ENCODE measurements at regions not wholly inside any gene's neighbourhood (a gene's known extent, or its start where the extent isn't known, plus 50 kb on each side); places are given as distances from the start of the nearest gene placed in this dataset.

GRCh38 chr3:55164876-55165275 lies 237.0 kb upstream of the LRTM1 start:
- ATAC-seq, result no peak
- Mint-ChIP-seq H3K4me3 (no peak overlapping the region), H3K4me1 (no peaks in the 10 kb centered on the region), H3K27me3 (ENCODE audit: low read depth in 2 of 2) (no peaks in the 10 kb centered on the region), H3K36me3 (peaks cover 6% of the 10 kb centered on the region), H3K9me3 (peaks cover 8% of the 10 kb centered on the region in 2 donors), H3K27ac (no peak overlapping the region)
- H3K36me3 ChIP-seq (ENCODE audit: control insufficient read depth, insufficient read depth, low read length), result no peaks in the 10 kb centered on the region
- H3K4me3 ChIP-seq (ENCODE audit: low read length), result no peak overlapping the region
- H3K4me1 ChIP-seq (ENCODE audit: control insufficient read depth, insufficient read depth, low read length), result no peaks in the 10 kb centered on the region
- DNase-seq, result no peak
- no peak for TF ChIP-seq CTCF (IDR thresholded peaks at IDR 0.05)
- 21% methylated on average over 1 of the region's 1 CpG for WGBS (ENCODE audit: insufficient coverage)
- H3K27ac ChIP-seq (ENCODE audit: low read length), result no peak overlapping the region
- intact Hi-C loops (cut with micrococcal nuclease), result no loop called here
- H3K27me3 ChIP-seq (ENCODE audit: control insufficient read depth, insufficient read depth, low read length), result no peaks in the 10 kb centered on the region
- no peaks in the 10 kb centered on the region for H3K9me3 ChIP-seq (ENCODE audit: control insufficient read depth, insufficient read depth, low read length)

- ATAC-seq, result no peak
- no peak overlapping the region for H3K4me3 Mint-ChIP-seq
- H3K4me3 ChIP-seq (ENCODE audit: low read length), result no peak overlapping the region
- no peaks in the 10 kb centered on the region for H3K9me3 ChIP-seq (ENCODE audit: control insufficient read depth, insufficient read depth, low read length)
- no peaks in the 10 kb centered on the region for H3K27me3 ChIP-seq (ENCODE audit: control insufficient read depth, insufficient read depth, low read length)
- no peak for DNase-seq
- H3K27ac Mint-ChIP-seq, result no peak overlapping the region
- H3K4me1 ChIP-seq (ENCODE audit: control insufficient read depth, insufficient read depth, low read length), result no peaks in the 10 kb centered on the region
- TF ChIP-seq CTCF (IDR thresholded peaks at IDR 0.05), result no peak
- peaks cover 11 to 12% of the 10 kb centered on the region in 2 donors for H3K9me3 Mint-ChIP-seq
- H3K36me3 ChIP-seq (ENCODE audit: control insufficient read depth, insufficient read depth, low read length), result no peaks in the 10 kb centered on the region
- no peaks in the 10 kb centered on the region for H3K4me1 Mint-ChIP-seq
- intact Hi-C loops (cut with micrococcal nuclease), result no loop called here
- peaks cover 6% of the 10 kb centered on the region for H3K36me3 Mint-ChIP-seq
- no peaks in the 10 kb centered on the region for H3K27me3 Mint-ChIP-seq (ENCODE audit: low read depth in 2 of 2)
- H3K27ac ChIP-seq (ENCODE audit: low read length), result no peak overlapping the region
Measured at GRCh38 chr3:55164191-55164590, 236.3 kb upstream of the LRTM1 start.

GRCh38 chr3:55163421-55163820 lies 235.6 kb upstream of the LRTM1 start:
- Histone ChIP-seq H3K4me1 (ENCODE audit: control insufficient read depth, insufficient read depth, low read length) (no peaks in the 10 kb centered on the region), H3K27ac (ENCODE audit: low read length) (no peak overlapping the region), H3K4me3 (ENCODE audit: low read length) (no peak overlapping the region), H3K9me3 (ENCODE audit: control insufficient read depth, insufficient read depth, low read length) (no peaks in the 10 kb centered on the region), H3K27me3 (ENCODE audit: control insufficient read depth, insufficient read depth, low read length) (no peaks in the 10 kb centered on the region), H3K36me3 (ENCODE audit: control insufficient read depth, insufficient read depth, low read length) (no peaks in the 10 kb centered on the region)
- Mint-ChIP-seq H3K4me3 (no peak overlapping the region), H3K9me3 (peaks cover 12% of the 10 kb centered on the region in 2 donors), H3K27me3 (ENCODE audit: low read depth in 2 of 2) (no peaks in the 10 kb centered on the region), H3K4me1 (no peaks in the 10 kb centered on the region), H3K27ac (no peak overlapping the region), H3K36me3 (peaks cover 6% of the 10 kb centered on the region)
- intact Hi-C loops (cut with micrococcal nuclease), result no loop called here
- TF ChIP-seq CTCF (IDR thresholded peaks at IDR 0.05), result no peak
- no peak for ATAC-seq
- DNase-seq, result no peak
- WGBS (ENCODE audit: insufficient coverage), result 91% methylated on average over 5 of the region's 5 CpGs

- H3K27ac Mint-ChIP-seq, result no peak overlapping the region
Measured at GRCh38 chr3:55162031-55162795, 234.4 kb upstream of the LRTM1 start.

More at GRCh38 chr3:55162031-55162795, 234.4 kb upstream of the LRTM1 start:
- Histone ChIP-seq H3K27ac (ENCODE audit: low read length) (no peak overlapping the region), H3K36me3 (ENCODE audit: control insufficient read depth, insufficient read depth, low read length) (no peaks in the 10 kb centered on the region), H3K9me3 (ENCODE audit: control insufficient read depth, insufficient read depth, low read length) (no peaks in the 10 kb centered on the region), H3K4me3 (ENCODE audit: low read length) (no peak overlapping the region), H3K27me3 (ENCODE audit: control insufficient read depth, insufficient read depth, low read length) (no peaks in the 10 kb centered on the region), H3K4me1 (ENCODE audit: control insufficient read depth, insufficient read depth, low read length) (no peaks in the 10 kb centered on the region)
- intact Hi-C loops (cut with micrococcal nuclease), result no loop called here
- Mint-ChIP-seq H3K36me3 (peaks cover 6% of the 10 kb centered on the region), H3K27me3 (ENCODE audit: low read depth in 2 of 2) (no peaks in the 10 kb centered on the region), H3K9me3 (peaks cover 8 to 13% of the 10 kb centered on the region in 2 donors), H3K4me3 (no peak overlapping the region), H3K4me1 (no peaks in the 10 kb centered on the region)
- no peak for ATAC-seq
- no peak for TF ChIP-seq CTCF (IDR thresholded peaks at IDR 0.05)
- DNase-seq, result no peak
- WGBS (ENCODE audit: insufficient coverage), result 66% methylated on average over 3 of the region's 3 CpGs

Measured in natural killer cell (primary cell).